K562 (cell line): ENCODE measurements at regions not wholly inside any gene's neighbourhood (a gene's known extent, or its start where the extent isn't known, plus 50 kb on each side); places are given as distances from the start of the nearest gene placed in this dataset.

Source experiments
- ATAC-seq: fragments of 200-7000 bp; cut with Tn5 transposase; 3 replicates; pipeline ENCODE4 v1.9.1; 2020; ENCODE audit warnings: moderate library complexity
- BruUV-seq: library from RNA; stranded (reverse); fragments of 400-500 nt; replicated peaks from 2 replicates; lab custom pipeline; 2021; lab: Mats Ljungman, UMichigan
- CTCF ChIA-PET: fragments of 300-600 bp; formaldehyde crosslinking; extraction: SDS; loops from one replicate; lab custom pipeline; 2021; ENCODE audit warnings: low intra/inter-chr PET ratio; lab: Yijun Ruan, JAX
- POLR2A ChIA-PET: fragments of 300-600, 350-650 bp; sonication (Branson Sonifier 250); formaldehyde crosslinking; extraction: SDS; loops from one replicate; lab custom pipeline; 2021; ENCODE audit warnings: antibody characterized with exemption, inconsistent platforms; lab: Yijun Ruan, JAX
- DNase-seq, 4 experiments: peaks; one replicate each; pipeline versions ENCODE4 v3.0.0 to v3.0.0-alpha.2; 2011 to 2018; ENCODE audit warnings: low spot score in 3 of 4, mixed read lengths in 3 of 4; ENCODE audit errors: extremely low read depth in 1 of 4
- FAIRE-seq: peaks from 2 replicates; lab custom pipeline; 2011; peaks lifted over from hg19 to GRCh38; lab: Jason Lieb, UNC
- H2AFZ ChIP-seq: 2 replicates; pipeline ENCODE4 v1.6.0; 2011; ENCODE audit warnings: low read depth, low read length, control low read depth, inconsistent platforms
- H3K27ac ChIP-seq: fragments of 200-600 bp; 3 replicates; pipeline ENCODE4 v1.8.0; 2011; ENCODE audit warnings: low read depth, mild to moderate bottlenecking, control low read depth, inconsistent platforms, low read length, moderate library complexity, mixed read lengths; ENCODE audit errors: extremely low read depth
- H3K27me3 ChIP-seq, 2 experiments: fragments of 300-600 bp in 1 of 2; 2 replicates in 1 of 2; 3 replicates in 1 of 2; pipeline versions ENCODE4 v1.6.0 to v1.8.0; 2011; ENCODE audit warnings: inconsistent platforms in 2 of 2, low read length in 2 of 2, mild to moderate bottlenecking in 1 of 2, mixed read lengths in 1 of 2, moderate library complexity in 1 of 2; ENCODE audit not compliant: control insufficient read depth in 2 of 2, insufficient read depth in 2 of 2
- H3K36me3 ChIP-seq: fragments of 300-600 bp; 3 replicates; pipeline ENCODE4 v1.8.0; 2011; ENCODE audit warnings: mild to moderate bottlenecking, low read length, inconsistent platforms; ENCODE audit not compliant: control insufficient read depth, insufficient read depth
- H3K4me1 ChIP-seq, 2 experiments: fragments of 200-600 bp in 1 of 2; replicated peaks in 1 of 2; 2 replicates in 1 of 2; 3 replicates in 1 of 2; pipeline versions ENCODE4 v1.5.1 to v1.8.0; 2011; ENCODE audit warnings: inconsistent platforms in 2 of 2, low read length in 2 of 2, mild to moderate bottlenecking in 1 of 2, mixed read lengths in 1 of 2, moderate library complexity in 1 of 2; ENCODE audit not compliant: control insufficient read depth in 2 of 2, insufficient read depth in 2 of 2
- H3K4me2 ChIP-seq: 2 replicates; pipeline ENCODE4 v1.6.1; 2011; ENCODE audit warnings: low read length, control low read depth, inconsistent platforms, mixed read lengths; ENCODE audit not compliant: insufficient read depth
- H3K4me3 ChIP-seq: fragments of 200-600 bp; sonication (generic), shearing (Covaris generic); 2 replicates; pipeline ENCODE4 v1.5.1; 2016; ENCODE audit warnings: control low read depth, inconsistent platforms
- H3K79me2 ChIP-seq: fragments of 200-600 bp; 3 replicates; pipeline ENCODE4 v1.8.0; 2011; ENCODE audit warnings: low read length, inconsistent platforms; ENCODE audit not compliant: control insufficient read depth, insufficient read depth
- H3K9ac ChIP-seq, 2 experiments: 2 replicates each; pipeline versions ENCODE4 v1.6.0 to v1.6.1; 2011; ENCODE audit warnings: low read depth in 2 of 2, low read length in 2 of 2, control low read depth in 1 of 2, inconsistent platforms in 1 of 2, mild to moderate bottlenecking in 1 of 2, mixed read lengths in 1 of 2; ENCODE audit not compliant: insufficient read depth in 1 of 2
- H3K9me1 ChIP-seq: one replicate; pipeline ENCODE4 v1.6.0; 2011; ENCODE audit warnings: inconsistent platforms, mild to moderate bottlenecking, low read length, moderate library complexity; ENCODE audit not compliant: control insufficient read depth, insufficient read depth
- H3K9me3 ChIP-seq: replicated peaks from 2 replicates; pipeline ENCODE4 v1.5.1; 2011; ENCODE audit warnings: low read depth, low read length, inconsistent platforms; ENCODE audit not compliant: control insufficient read depth, insufficient read depth
- H4K20me1 ChIP-seq: replicated peaks from 2 replicates; pipeline ENCODE4 v1.6.1; 2011; ENCODE audit warnings: low read length, inconsistent platforms, mixed read lengths; ENCODE audit not compliant: control insufficient read depth, insufficient read depth
- CGGBP1 ChIP-seq: fragments of 250-450 bp; sonication (Bioruptor Pico); IDR thresholded peaks from 2 replicates; pipeline ENCODE4 v1.9.0; 2021; ENCODE audit warnings: mild to moderate bottlenecking
- DDX20 ChIP-seq: fragments of 450-650 bp; IDR thresholded peaks from 2 replicates; pipeline ENCODE4 v1.6.1; 2016; ENCODE audit warnings: missing genetic modification characterization, low read depth, mild to moderate bottlenecking, missing compliant biosample characterization, moderate library complexity
- FOXA1 ChIP-seq: fragments of 450-650 bp; IDR thresholded peaks from 2 replicates; pipeline ENCODE4 v1.6.1; 2016; ENCODE audit warnings: mild to moderate bottlenecking, borderline replicate concordance
- KDM4B ChIP-seq, 2 experiments: fragments of 450-650 bp in 1 of 2; sonication (generic) in 1 of 2; IDR thresholded peaks; 2 replicates each; pipeline ENCODE4 v1.6.1; 2016 to 2017; ENCODE audit warnings: borderline replicate concordance in 2 of 2, antibody characterized with exemption in 1 of 2, low read depth in 1 of 2, mild to moderate bottlenecking in 1 of 2
- PYGO2 ChIP-seq: fragments of 450-650 bp; IDR thresholded peaks from 2 replicates; pipeline ENCODE4 v1.6.1; 2016; ENCODE audit warnings: mild to moderate bottlenecking, missing genetic modification characterization, moderate library complexity, missing compliant biosample characterization
- RAD21 ChIP-seq, 2 experiments: fragments of 250-450 bp in 1 of 2; fragments of 450-650 bp in 1 of 2; sonication (Bioruptor Pico) in 1 of 2; formaldehyde crosslinking in 1 of 2; IDR thresholded peaks in 1 of 2; conservative IDR thresholded peaks in 1 of 2; 2 replicates each; pipeline versions ENCODE4 v1.4.0 to v1.8.0; 2020 to 2022; ENCODE audit warnings: mild to moderate bottlenecking in 2 of 2, moderate library complexity in 1 of 2
- RBM14 ChIP-seq: fragments of 200-400 bp; formaldehyde crosslinking; IDR thresholded peaks from 2 replicates; pipeline ENCODE4 v1.6.1; 2018; ENCODE audit warnings: low read depth, mild to moderate bottlenecking, low read length, moderate library complexity, borderline replicate concordance; ENCODE audit not compliant: insufficient read depth
- RCOR1 ChIP-seq, 2 experiments: IDR thresholded peaks; 2 replicates each; pipeline ENCODE4 v1.6.1; 2012; ENCODE audit warnings: low read depth in 2 of 2, low read length in 2 of 2, borderline replicate concordance in 1 of 2, improper control_type of control experiment in 1 of 2
- TAF9B ChIP-seq: fragments of 450-650 bp; IDR thresholded peaks from 2 replicates; pipeline ENCODE4 v1.6.1; 2018; ENCODE audit warnings: mild to moderate bottlenecking; ENCODE audit not compliant: partially characterized antibody
- ZBED1 ChIP-seq: IDR thresholded peaks from 2 replicates; pipeline ENCODE4 v1.6.1; 2014
- ZNF584 ChIP-seq: fragments of 200-800 bp; sonication (Bioruptor generic); IDR thresholded peaks from 2 replicates; pipeline ENCODE4 v1.6.1; 2016; ENCODE audit warnings: low read depth, mild to moderate bottlenecking, missing genetic modification characterization, missing compliant biosample characterization
- WGBS: fragments of 100-300 bp; shearing (Covaris generic); methylation state at CpG from one replicate; pipeline ENCODE4 v1.1.6; 2016; ENCODE audit warnings: low coverage, mixed read lengths; ENCODE audit not compliant: insufficient coverage; ENCODE audit errors: missing lambda C conversion rate; 5-methylcytosine and 5-hydroxymethylcytosine counted together
- in situ Hi-C: fragments of 300-500 bp; cut with MboI; formaldehyde crosslinking; loops from 4 replicates; pipeline ENCODE4 v1.15.0; 2018; ENCODE audit warnings: inconsistent platforms, mixed read lengths
- intact Hi-C: fragments of 100-400 bp; cut with micrococcal nuclease; formaldehyde crosslinking; loops from 2 replicates; pipeline ENCODE4 v1.14.2; 2022

GRCh38 chr14:82432301-82433105, 898.9 kb upstream of the SEL1L start:
- Histone ChIP-seq H3K36me3 (no peaks in the 10 kb centered on the region), H3K9me3 (no peaks in the 10 kb centered on the region), H3K9me1 (no peaks in the 10 kb centered on the region), H4K20me1 (no peaks in the 10 kb centered on the region)
- ChIA-PET CTCF (no interaction called here), POLR2A (no interaction called here)
- WGBS: 0% methylated on average over 3 of the region's 3 CpGs
- TF ChIP-seq RCOR1 (IDR thresholded peaks at IDR 0.05; ENCODE audit: borderline replicate concordance in 1 of 2, low read depth in 2 of 2, low read length in 2 of 2) (no peak), DDX20 (tag) (no peak), RBM14 (no peak), PYGO2 (tag) (no peak), ZNF584 (CRISPR knock-in tag) (no peak), FOXA1 (no peak), TAF9B (no peak), ZBED1 (no peak), RAD21 (CRISPR knock-in tag; conservative IDR thresholded peaks at IDR 0.05 in 1 of 2, IDR thresholded peaks at IDR 0.05 in 1 of 2) (no peak), KDM4B (IDR thresholded peaks at IDR 0.05; ENCODE audit: borderline replicate concordance in 2 of 2, low read depth in 1 of 2) (no peak), CGGBP1 (CRISPR knock-in tag) (no peak)
- TF ChIP-seq, all 486 proteins: peak for 0
- in situ Hi-C loops: no loop called here
- intact Hi-C loops: no loop called here
- H2AFZ ChIP-seq: no peak overlapping the region
- H3K4me2 ChIP-seq: no peak overlapping the region
- H3K4me1 ChIP-seq: no peaks in the 10 kb centered on the region
- DNase-seq (no peak), ATAC-seq (no peak), FAIRE-seq (no peak)
- H3K79me2 ChIP-seq: no peaks in the 10 kb centered on the region
- no peak overlapping the region for H3K4me3 ChIP-seq
- no TSS peak for BruUV-seq
- H3K9ac ChIP-seq: no peak overlapping the region
- H3K27me3 ChIP-seq: no peaks in the 10 kb centered on the region
- H3K27ac ChIP-seq: no peak overlapping the region
